ENCODE measurements at regions not wholly inside any gene's neighbourhood (a gene's known extent, or its start where the extent isn't known, plus 50 kb on each side); places are given as distances from the start of the nearest gene placed in this dataset.

GRCh38 chr1:175833951-175834350 is 90.6 kb upstream of the TNR start:
- Mint-ChIP-seq H3K27me3 (ENCODE audit: unreplicated experiment) (no peaks in the 10 kb centered on the region), H3K36me3 (ENCODE audit: unreplicated experiment) (peaks cover 5% of the 10 kb centered on the region), H3K4me1 (ENCODE audit: low read depth, unreplicated experiment) (no peaks in the 10 kb centered on the region), H3K9me3 (ENCODE audit: unreplicated experiment) (peaks cover 1% of the 10 kb centered on the region), H3K4me3 (ENCODE audit: unreplicated experiment) (no peak overlapping the region), H3K27ac (ENCODE audit: unreplicated experiment) (no peak overlapping the region)
- TF ChIP-seq, protein P1, sequence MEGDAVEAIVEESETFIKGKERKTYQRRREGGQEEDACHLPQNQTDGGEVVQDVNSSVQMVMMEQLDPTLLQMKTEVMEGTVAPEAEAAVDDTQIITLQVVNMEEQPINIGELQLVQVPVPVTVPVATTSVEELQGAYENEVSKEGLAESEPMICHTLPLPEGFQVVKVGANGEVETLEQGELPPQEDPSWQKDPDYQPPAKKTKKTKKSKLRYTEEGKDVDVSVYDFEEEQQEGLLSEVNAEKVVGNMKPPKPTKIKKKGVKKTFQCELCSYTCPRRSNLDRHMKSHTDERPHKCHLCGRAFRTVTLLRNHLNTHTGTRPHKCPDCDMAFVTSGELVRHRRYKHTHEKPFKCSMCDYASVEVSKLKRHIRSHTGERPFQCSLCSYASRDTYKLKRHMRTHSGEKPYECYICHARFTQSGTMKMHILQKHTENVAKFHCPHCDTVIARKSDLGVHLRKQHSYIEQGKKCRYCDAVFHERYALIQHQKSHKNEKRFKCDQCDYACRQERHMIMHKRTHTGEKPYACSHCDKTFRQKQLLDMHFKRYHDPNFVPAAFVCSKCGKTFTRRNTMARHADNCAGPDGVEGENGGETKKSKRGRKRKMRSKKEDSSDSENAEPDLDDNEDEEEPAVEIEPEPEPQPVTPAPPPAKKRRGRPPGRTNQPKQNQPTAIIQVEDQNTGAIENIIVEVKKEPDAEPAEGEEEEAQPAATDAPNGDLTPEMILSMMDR (IDR thresholded peaks at IDR 0.05; ENCODE audit: partially characterized antibody, unreplicated experiment): no peak
- DNase-seq: no peak

GRCh38 chr1:175833502-175833901 is 90.1 kb upstream of the TNR start:
- Mint-ChIP-seq H3K36me3 (ENCODE audit: unreplicated experiment) (peaks cover 5% of the 10 kb centered on the region), H3K4me3 (ENCODE audit: unreplicated experiment) (no peak overlapping the region), H3K9me3 (ENCODE audit: unreplicated experiment) (peaks cover 1% of the 10 kb centered on the region), H3K4me1 (ENCODE audit: low read depth, unreplicated experiment) (no peaks in the 10 kb centered on the region), H3K27ac (ENCODE audit: unreplicated experiment) (no peak overlapping the region), H3K27me3 (ENCODE audit: unreplicated experiment) (no peaks in the 10 kb centered on the region)
- no peak for DNase-seq
- TF ChIP-seq, protein P1 (IDR thresholded peaks at IDR 0.05; ENCODE audit: partially characterized antibody, unreplicated experiment): no peak

DNA sequence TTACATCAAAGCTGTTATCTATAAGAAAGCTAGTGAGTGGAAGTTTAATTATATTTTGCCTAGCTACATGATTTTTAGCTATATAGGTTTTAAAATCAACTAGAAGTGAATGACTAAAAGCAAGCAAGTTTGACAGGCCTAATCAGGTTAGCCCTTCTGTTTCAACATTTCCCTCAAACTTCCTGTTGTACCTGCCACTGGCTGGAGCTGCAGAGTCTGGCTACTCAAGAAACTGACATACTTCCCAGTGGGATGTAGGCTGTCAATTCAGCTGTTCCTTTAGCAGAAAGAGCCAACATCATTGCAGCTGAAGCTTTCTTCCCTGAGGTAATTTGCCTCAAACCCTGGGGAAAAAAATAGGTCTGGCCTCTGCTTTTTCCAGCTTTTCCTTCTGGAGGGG is 87.1 kb upstream of the TNR start:
- Mint-ChIP-seq H3K9me3 (ENCODE audit: unreplicated experiment) (peaks cover 1% of the 10 kb centered on the region), H3K27ac (ENCODE audit: unreplicated experiment) (no peak overlapping the region), H3K27me3 (ENCODE audit: unreplicated experiment) (no peaks in the 10 kb centered on the region), H3K4me1 (ENCODE audit: low read depth, unreplicated experiment) (no peaks in the 10 kb centered on the region), H3K4me3 (ENCODE audit: unreplicated experiment) (no peak overlapping the region), H3K36me3 (ENCODE audit: unreplicated experiment) (peaks cover 5% of the 10 kb centered on the region)
- TF ChIP-seq, protein P1 (IDR thresholded peaks at IDR 0.05; ENCODE audit: partially characterized antibody, unreplicated experiment): no peak
- no peak for DNase-seq

DNA sequence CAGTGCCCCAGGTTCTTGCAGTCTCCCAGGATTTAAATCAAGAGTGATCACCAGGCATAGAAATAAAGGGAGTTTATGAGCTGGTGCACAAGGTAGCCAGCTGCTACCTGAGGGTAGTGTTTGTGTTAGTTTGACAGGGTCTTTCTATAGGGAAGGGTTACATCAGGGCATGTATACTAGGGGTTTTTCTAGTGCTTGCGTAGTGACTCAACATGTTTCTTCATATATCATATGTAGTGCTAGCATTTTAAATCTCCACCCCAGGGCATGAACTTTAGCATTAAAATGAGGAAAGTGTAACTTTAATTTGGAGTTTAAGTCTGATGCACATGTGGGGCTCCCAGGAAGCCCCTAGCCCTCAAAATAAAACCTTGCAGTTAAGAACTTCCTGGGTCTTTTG is 86.5 kb upstream of the TNR start:
- Mint-ChIP-seq H3K9me3 (ENCODE audit: unreplicated experiment) (peaks cover 1% of the 10 kb centered on the region), H3K36me3 (ENCODE audit: unreplicated experiment) (peaks cover 5% of the 10 kb centered on the region), H3K4me3 (ENCODE audit: unreplicated experiment) (no peak overlapping the region), H3K27me3 (ENCODE audit: unreplicated experiment) (no peaks in the 10 kb centered on the region), H3K27ac (ENCODE audit: unreplicated experiment) (no peak overlapping the region), H3K4me1 (ENCODE audit: low read depth, unreplicated experiment) (no peaks in the 10 kb centered on the region)
- TF ChIP-seq, protein P1 (IDR thresholded peaks at IDR 0.05; ENCODE audit: partially characterized antibody, unreplicated experiment): no peak
- no peak for DNase-seq

GRCh38 chr1:175826705-175827104 is 83.3 kb upstream of the TNR start:
- no peak overlapping the region for H3K4me3 Mint-ChIP-seq (ENCODE audit: unreplicated experiment)
- no peak for DNase-seq

More at GRCh38 chr1:175826705-175827104, 83.3 kb upstream of the TNR start:
- no peaks in the 10 kb centered on the region for H3K36me3 Mint-ChIP-seq (ENCODE audit: unreplicated experiment)
- TF ChIP-seq, protein P1 (IDR thresholded peaks at IDR 0.05; ENCODE audit: partially characterized antibody, unreplicated experiment): no peak
- H3K9me3 Mint-ChIP-seq (ENCODE audit: unreplicated experiment): peaks cover 1% of the 10 kb centered on the region
- no peaks in the 10 kb centered on the region for H3K27me3 Mint-ChIP-seq (ENCODE audit: unreplicated experiment)
- no peak overlapping the region for H3K27ac Mint-ChIP-seq (ENCODE audit: unreplicated experiment)
- H3K4me1 Mint-ChIP-seq (ENCODE audit: low read depth, unreplicated experiment): no peaks in the 10 kb centered on the region
